ENCODE measurements at regions not wholly inside any gene's neighbourhood (a gene's known extent, or its start where the extent isn't known, plus 50 kb on each side); places are given as distances from the start of the nearest gene placed in this dataset.

DNA sequence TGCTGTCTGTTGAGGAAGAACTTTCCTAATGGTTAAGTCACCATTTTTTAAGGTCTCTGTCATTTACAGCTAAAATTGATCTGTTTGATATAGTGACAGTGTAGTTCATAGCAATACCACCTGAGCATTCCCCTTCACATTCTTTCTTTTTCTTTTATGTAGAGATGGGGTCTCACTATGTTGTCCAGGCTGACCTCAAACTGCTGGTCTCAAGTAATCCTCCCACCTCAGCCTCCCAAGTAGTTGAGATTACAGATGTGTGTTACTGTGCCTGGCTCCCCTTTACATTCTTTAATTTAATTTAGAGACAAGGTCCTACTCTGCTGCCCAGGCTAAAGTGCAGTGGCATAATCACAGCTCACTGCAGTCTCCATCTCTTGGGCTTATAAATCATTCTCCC lies 72.7 kb upstream of the ACVR1 start:
- intact Hi-C loops (cut with DNase I, micrococcal nuclease) = no loop called here
- ATAC-seq (no peak), DNase-seq (no peak)

DNA sequence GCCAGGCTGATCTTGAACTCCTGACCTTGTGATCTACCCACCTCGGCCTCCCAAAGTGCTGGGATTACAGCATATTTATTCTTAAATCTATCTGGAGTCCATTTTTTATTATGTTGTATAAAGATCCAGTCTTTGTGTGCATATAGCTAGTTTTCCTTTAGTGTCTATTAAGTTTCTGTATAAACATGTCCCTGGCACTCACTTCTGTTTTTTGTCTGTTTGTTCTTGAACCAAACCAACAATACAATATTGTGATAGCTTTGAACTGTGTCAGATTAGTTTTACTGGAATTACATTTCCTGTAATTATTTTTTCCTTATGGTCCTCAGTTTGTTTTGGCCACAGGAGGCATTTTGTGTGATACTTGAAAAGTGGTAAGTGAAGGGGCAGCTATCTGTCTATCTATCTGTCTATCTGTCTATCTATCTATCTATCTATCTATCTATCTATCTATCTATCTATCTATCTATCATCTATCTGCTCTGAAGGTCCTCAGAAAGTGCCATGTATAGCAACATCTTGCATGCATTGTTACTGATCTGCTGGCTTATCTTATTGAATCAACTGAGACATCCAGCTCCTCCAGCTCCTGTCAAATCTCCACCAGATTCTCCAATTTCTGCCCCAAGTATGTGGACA lies 70.9 kb upstream of the ACVR1 start:
- no peak for DNase-seq
- intact Hi-C loops (cut with DNase I, micrococcal nuclease) = no loop called here
- no peak for ATAC-seq

DNA sequence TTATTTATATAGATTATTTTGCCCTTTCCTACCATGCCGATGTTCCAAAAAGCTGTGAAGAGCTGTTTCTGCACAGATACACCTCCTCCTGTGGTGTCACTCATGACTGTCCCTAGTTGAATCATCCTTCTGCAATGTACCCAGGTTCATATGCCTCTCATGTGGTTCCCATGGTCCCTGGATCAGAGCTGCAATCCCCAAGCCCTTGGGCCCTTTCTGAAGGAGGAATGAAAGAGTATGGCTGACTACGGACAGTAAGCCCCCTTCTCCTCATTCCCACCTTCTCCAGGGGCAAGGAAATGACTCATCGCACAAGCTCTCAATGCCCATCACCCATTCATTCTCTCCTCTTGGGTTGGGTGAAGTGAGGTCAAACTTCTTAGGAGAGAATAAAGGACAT lies 63.9 kb upstream of the ACVR1 start:
- no peak for DNase-seq
- intact Hi-C loops (cut with DNase I, micrococcal nuclease) = no loop called here
- ATAC-seq = no peak

DNA sequence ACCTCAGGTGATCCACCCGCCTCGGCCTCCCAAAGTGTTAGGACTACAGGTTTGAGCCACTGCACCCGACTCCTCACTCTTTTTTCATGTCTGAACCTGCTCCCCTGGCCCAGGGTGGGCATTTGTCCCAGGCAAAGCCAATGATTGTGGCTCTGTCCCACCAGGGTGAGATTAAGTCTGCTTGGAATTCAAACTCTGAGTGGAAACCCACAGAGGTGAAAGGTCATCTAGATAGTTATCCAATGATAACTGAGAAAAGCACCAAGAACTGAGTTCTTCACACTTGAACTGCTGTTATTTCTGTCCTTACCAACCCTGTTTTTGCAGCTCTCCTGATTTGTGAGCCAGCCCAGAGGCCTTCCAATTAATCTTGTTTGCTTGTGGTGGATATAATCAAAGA lies 62.4 kb upstream of the ACVR1 start:
- DNase-seq (no peak), ATAC-seq (peak; percentile 25)
- intact Hi-C loops (cut with DNase I, micrococcal nuclease) = no loop called here

DNA sequence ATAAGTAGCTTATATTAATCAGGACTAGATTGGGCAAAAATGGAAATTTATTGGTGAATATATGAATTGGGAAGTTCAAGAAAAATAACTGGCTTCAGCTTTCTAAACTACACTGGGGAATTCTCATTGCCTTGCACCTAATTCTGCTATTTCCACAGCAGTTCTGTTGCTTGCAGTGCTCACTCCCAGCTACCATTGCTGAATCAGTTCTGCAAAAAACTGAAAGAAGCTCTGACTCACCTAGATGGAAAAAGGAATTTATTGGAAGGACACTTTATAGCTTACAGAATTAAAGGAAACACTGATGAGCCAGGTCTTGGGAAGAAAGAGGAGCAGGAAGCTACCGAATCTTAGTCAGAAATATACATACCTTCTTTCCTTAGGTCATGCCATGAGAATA lies 60.3 kb upstream of the ACVR1 start:
- no peak for ATAC-seq
- intact Hi-C loops (cut with DNase I, micrococcal nuclease) = no loop called here
- no peak for DNase-seq

DNA sequence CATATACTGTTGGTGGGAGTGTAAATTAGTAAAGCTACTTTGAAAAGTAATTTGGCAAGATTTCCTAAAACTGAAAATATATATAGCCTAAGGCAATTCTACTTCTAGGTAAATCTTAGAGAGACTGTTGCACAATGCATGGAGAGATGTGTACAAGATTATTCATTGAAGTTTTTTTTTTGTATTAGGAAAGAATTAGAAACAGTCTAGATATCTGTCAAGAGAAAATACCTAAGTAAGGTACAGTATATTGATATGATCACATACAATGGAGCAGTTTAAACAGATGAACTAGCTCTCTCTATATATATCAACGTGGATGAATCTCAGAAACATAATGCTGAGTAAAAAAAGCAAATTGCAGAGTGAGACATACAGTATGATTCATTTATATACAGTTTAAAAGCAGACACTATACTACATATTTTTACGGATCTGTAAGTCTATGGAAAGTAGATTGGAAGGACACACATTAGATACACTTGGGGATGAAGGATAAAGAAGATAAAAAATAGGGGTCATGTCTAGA lies 59.3 kb upstream of the ACVR1 start:
- no peak for DNase-seq
- ATAC-seq = no peak
- intact Hi-C loops (cut with DNase I, micrococcal nuclease) = no loop called here

DNA sequence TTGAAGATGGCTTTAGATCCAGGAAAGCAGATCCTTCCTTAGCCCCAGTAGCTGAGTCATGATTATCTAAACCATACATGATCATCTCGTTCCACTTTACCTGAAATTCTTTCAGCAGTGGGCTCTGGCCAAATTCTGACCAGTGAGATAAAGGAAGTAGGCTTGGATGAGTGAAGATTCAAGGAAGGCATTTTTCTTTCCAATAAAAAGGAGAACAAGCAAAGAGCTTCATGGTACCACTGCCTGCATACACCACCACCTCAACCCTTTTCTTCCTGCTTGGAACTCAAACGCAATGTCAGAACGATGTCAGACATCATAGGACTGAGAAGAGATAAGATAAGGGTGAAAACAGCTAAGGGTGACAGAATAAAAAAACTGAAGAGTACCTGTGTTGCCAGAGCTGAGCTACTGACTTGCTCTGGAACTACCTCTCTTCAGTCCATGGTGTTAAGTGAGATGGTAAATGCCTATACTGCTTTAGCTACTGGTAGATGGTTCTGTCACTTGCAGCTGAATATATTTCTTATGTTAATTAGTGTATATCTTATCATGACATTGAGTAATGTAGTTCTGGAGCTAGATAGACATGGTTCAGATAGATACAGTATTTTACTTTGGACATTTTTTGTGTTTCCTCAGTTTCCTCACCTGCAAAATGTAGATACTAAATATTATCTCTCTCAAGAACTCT lies 58.7 kb upstream of the ACVR1 start:
- DNase-seq (no peak), ATAC-seq (no peak)
- intact Hi-C loops (cut with DNase I, micrococcal nuclease) = no loop called here

DNA sequence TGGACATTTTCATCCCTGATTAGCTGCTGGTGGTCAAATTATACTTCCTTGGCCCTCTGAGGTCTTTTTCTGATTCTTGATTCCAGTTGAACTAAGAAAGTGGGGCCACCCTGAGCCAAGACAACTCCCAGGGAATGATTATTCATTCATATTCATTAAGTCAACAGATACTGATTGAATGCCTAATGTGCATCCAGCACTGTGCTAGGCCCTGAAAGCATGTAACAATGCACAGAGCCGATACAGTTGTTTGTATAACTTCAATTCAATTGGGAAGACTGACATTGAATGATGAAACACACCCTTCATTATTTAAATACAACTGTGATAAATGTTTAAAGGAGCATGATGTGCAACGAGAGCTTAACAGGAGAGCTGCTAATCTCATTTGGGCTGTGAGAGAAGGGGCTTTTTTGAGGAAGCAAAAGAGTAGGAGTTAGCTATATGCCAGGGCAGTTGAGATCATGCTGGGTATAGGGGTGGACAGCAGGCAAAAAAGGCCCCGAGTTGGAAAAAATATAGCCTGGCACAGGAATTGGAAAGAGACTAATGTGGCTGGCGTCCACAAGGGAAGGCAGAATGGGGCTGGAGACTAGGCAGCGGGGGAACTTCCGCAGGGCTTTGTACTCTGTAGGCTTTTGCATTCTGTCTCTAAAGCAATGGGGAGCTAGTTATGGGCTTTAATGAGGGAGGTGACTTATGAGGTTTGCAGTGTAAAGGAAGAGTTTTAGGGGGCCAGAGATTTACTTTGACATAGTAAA lies 57.2 kb upstream of the ACVR1 start:
- DNase-seq (no peak), ATAC-seq (no peak)
- intact Hi-C loops (cut with DNase I, micrococcal nuclease) = no loop called here

DNA sequence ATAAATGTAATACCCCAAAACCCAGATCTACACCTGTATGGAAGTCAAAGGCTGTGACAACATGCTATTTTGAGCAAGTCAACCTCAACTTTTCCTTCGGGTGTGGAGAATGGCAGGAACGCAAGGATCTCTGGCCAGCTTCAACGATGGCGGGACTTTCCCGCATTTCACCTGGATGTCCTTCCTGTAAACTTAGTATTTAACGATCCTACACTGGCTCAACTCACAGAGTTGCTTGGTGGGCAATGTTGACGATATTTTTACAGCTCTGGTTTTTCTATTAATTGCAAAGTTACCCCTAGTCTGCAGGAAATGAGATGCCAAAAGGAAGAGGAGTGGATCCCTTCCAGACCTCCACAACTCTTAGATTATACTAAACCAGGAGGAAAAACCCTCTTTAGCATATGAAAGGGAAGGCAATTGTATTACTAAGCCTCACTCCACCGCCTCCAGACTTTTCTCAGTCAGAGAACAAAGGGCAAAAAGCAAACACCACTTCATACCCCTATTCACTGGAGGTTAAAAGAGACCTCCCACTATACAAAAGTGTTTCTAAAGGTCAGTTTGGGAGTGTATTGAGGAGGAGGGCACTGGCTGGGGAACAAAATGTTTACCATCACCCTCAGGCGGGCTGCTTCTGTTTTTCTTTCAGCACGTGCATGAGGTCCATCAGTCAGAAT lies 56.5 kb upstream of the ACVR1 start:
- intact Hi-C loops (cut with DNase I, micrococcal nuclease) = no loop called here
- DNase-seq (no peak), ATAC-seq (no peak)

DNA sequence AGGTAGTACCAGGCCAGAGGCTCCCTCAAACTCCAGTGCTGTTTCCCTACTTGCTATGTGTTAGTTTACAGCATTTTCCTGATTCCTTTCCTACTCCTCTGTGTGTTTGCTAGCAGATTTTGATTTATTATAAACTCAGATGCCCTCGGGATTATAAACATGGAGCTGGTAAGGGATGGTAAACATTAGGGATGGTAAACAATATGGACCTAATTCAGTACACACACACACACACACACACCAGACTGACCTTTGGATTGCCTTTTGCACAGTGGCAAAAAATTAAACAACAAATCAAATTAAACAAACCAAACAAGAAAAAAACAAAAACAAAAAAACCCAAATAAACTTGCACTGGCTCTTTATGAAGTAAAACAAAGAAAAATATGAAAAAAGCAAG lies 55.4 kb upstream of the ACVR1 start:
- DNase-seq (no peak), ATAC-seq (peak; percentile 59)
- intact Hi-C loops (cut with DNase I, micrococcal nuclease) = no loop called here

DNA sequence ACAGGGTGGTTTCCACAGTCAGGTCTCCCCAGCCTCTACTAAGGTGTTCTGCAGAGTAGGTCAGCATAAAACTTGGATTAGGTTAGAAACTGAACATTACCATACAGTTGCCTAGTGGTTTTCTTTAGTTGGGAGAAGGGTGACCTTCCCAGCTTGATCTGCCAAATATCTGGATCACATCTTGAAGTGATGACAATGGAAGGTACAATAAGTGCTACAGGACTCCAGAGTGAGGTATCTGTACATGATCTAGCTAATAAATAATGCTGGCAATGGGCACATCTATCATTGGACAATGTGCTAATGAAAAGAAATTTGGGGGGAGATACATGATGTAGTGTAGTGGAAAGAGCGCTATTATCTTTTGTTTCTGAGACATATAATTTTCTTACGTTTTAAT lies 54.6 kb upstream of the ACVR1 start:
- intact Hi-C loops (cut with DNase I, micrococcal nuclease) = no loop called here
- DNase-seq = no peak
- ATAC-seq = no peak

DNA sequence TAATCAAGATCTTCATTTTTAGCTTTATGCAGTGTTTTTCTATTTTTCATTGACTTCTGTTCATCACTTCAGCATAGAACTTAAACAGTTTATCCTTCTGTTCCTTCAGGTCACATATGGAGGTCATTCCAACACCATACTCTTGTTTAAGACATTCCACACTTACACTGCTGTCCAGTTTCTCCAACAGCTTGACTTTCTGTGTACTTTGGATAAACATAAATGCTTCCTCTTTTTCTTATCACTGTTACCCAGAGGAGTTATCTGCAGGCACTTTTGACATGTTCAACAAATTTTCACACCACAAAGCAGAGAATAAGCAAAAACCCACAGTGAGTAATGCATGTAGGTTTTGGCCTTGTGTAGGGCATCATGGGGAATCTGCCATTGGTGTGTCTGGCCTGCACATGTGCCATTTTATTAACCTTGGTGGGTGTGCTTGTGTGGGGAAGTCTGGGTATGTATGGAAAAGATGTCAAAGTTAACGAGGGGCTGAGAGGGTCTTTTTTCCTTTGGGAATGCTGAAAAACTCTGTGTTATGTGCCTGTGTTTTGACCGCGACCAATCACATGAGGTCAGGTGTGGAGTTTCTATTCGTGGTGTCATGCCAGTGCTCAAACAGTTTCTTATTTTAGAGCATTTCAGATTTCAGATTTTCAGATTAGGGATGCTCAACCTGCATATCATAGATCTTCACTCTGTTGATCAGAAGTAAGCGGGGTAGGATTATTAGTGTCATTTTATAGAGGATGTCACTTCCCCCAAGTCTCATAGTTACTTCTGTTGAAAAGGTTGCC lies 53.9 kb upstream of the ACVR1 start:
- ATAC-seq (no peak), DNase-seq (no peak)
- intact Hi-C loops (cut with DNase I, micrococcal nuclease) = no loop called here

DNA sequence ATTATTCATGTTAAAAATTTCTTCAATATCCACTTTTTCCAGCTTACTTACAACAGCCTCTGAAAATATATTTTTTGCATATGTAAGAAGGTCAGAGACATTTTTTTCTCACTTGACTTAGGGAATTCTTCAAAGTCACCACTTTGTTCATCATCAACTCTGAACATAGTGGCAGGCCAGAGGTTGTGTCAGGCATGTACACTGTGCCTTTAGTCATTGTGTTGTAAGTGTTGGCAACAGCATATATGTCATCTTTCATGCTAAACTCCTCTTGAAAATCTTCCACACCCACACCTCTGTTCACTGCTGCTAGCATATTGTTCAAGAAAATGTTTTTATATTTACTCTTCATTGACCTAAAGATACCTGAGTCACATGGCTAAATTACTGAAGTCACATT lies 52.2 kb upstream of the ACVR1 start:
- DNase-seq (no peak), ATAC-seq (no peak)
- intact Hi-C loops (cut with DNase I, micrococcal nuclease) = no loop called here

DNA sequence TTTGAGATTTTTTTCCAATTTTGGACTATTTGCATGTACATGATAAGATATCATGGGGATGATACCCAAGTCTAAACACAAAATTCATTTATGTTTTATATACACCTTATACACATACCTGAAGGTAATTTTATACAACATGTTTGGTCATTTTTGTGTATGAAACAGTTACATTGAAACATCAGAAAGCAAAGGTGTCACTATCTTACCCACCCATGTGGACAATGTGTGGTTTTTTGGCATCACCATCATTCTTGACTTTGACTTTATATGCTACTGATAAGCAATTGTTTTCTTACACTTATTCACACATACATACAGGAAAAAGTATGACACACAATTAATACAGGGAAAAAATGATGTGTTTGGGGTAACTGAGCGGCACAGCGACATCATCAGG lies 51.0 kb upstream of the ACVR1 start:
- ATAC-seq = no peak
- no peak for DNase-seq
- intact Hi-C loops (cut with DNase I, micrococcal nuclease) = no loop called here
